Nephron (organoid): ENCODE measurements at regions not wholly inside any gene's neighbourhood (a gene's known extent, or its start where the extent isn't known, plus 50 kb on each side); places are given as distances from the start of the nearest gene placed in this dataset.

Source experiments
- H3K27ac Mint-ChIP-seq, 3 experiments: 2 replicates each; pipeline ENCODE4 v1.8.0; 2020; ENCODE audit warnings: mixed read lengths in 3 of 3, mild to moderate bottlenecking in 2 of 3, moderate library complexity in 1 of 3
- H3K27me3 Mint-ChIP-seq: 2 replicates; pipeline ENCODE4 v1.8.0; 2021; ENCODE audit warnings: low read depth, mild to moderate bottlenecking, moderate library complexity, mixed read lengths
- H3K36me3 Mint-ChIP-seq: 2 replicates; pipeline ENCODE4 v1.8.0; 2020; ENCODE audit warnings: low read depth, mixed read lengths
- H3K4me1 Mint-ChIP-seq: 2 replicates; pipeline ENCODE4 v1.8.0; 2020; ENCODE audit warnings: mixed read lengths
- H3K4me3 Mint-ChIP-seq, 3 experiments: 2 replicates each; pipeline ENCODE4 v1.8.0; 2020; ENCODE audit warnings: mild to moderate bottlenecking in 3 of 3, mixed read lengths in 3 of 3, moderate library complexity in 2 of 3
- H3K9me3 Mint-ChIP-seq: 2 replicates; pipeline ENCODE4 v1.8.0; 2020; ENCODE audit warnings: mixed read lengths
- CTCF ChIP-seq, 3 experiments: fragments of 200-600 bp; sonication (generic); IDR thresholded peaks; one replicate each; pipeline ENCODE4 v1.5.0; 2021; ENCODE audit warnings: antibody characterized with exemption in 3 of 3; ENCODE audit not compliant: unreplicated experiment in 3 of 3

- Mint-ChIP-seq H3K27me3 (no peaks in the 10 kb centered on the region), H3K4me1 (no peaks in the 10 kb centered on the region), H3K4me3 (no peak overlapping the region), H3K27ac (no peak overlapping the region), H3K9me3 (peaks cover 18% of the 10 kb centered on the region), H3K36me3 (no peaks in the 10 kb centered on the region)
- no peak for TF ChIP-seq CTCF (IDR thresholded peaks at IDR 0.05; ENCODE audit: unreplicated experiment in 3 of 3)
These were observed 674.3 kb upstream of the RGS18 start for GRCh38 chr1:191483988-191484387.

GRCh38 chr1:191490303-191490702, 668.0 kb upstream of the RGS18 start:
- Mint-ChIP-seq H3K36me3 (no peaks in the 10 kb centered on the region), H3K27me3 (no peaks in the 10 kb centered on the region), H3K4me1 (no peaks in the 10 kb centered on the region), H3K9me3 (peaks cover 33% of the 10 kb centered on the region), H3K4me3 (no peak overlapping the region), H3K27ac (no peak overlapping the region)
- TF ChIP-seq CTCF (IDR thresholded peaks at IDR 0.05; ENCODE audit: unreplicated experiment in 3 of 3) = no peak

- H3K27me3 Mint-ChIP-seq = no peaks in the 10 kb centered on the region
- no peak for TF ChIP-seq CTCF (IDR thresholded peaks at IDR 0.05; ENCODE audit: unreplicated experiment in 3 of 3)
- peaks cover 8% of the 10 kb centered on the region for H3K9me3 Mint-ChIP-seq
- H3K27ac Mint-ChIP-seq = no peak overlapping the region
- H3K36me3 Mint-ChIP-seq = no peaks in the 10 kb centered on the region
- no peaks in the 10 kb centered on the region for H3K4me1 Mint-ChIP-seq
- no peak overlapping the region for H3K4me3 Mint-ChIP-seq
These were observed 663.2 kb upstream of the RGS18 start for GRCh38 chr1:191495040-191495439.

GRCh38 chr1:191498318-191498717, 659.9 kb upstream of the RGS18 start:
- Mint-ChIP-seq H3K36me3 (no peaks in the 10 kb centered on the region), H3K4me1 (no peaks in the 10 kb centered on the region), H3K27me3 (no peaks in the 10 kb centered on the region), H3K4me3 (no peak overlapping the region), H3K27ac (peak overlapping the region in 1 of 3 experiments; percentile 6), H3K9me3 (no peaks in the 10 kb centered on the region)
- TF ChIP-seq CTCF (IDR thresholded peaks at IDR 0.05; ENCODE audit: unreplicated experiment in 3 of 3) = no peak

GRCh38 chr1:191498825-191499224, 659.4 kb upstream of the RGS18 start:
- no peaks in the 10 kb centered on the region for H3K36me3 Mint-ChIP-seq
- H3K4me3 Mint-ChIP-seq = no peak overlapping the region
- H3K27me3 Mint-ChIP-seq = no peaks in the 10 kb centered on the region
- H3K9me3 Mint-ChIP-seq = no peaks in the 10 kb centered on the region
- no peak for TF ChIP-seq CTCF (IDR thresholded peaks at IDR 0.05; ENCODE audit: unreplicated experiment in 3 of 3)
- no peaks in the 10 kb centered on the region for H3K4me1 Mint-ChIP-seq
- peak overlapping the region in 1 of 3 experiments; percentile 6 for H3K27ac Mint-ChIP-seq

- no peaks in the 10 kb centered on the region for H3K9me3 Mint-ChIP-seq
These were observed 653.3 kb upstream of the RGS18 start for GRCh38 chr1:191504999-191505398.

More at GRCh38 chr1:191504999-191505398, 653.3 kb upstream of the RGS18 start:
- Mint-ChIP-seq H3K27ac (no peak overlapping the region), H3K27me3 (no peaks in the 10 kb centered on the region), H3K4me3 (no peak overlapping the region), H3K36me3 (no peaks in the 10 kb centered on the region), H3K4me1 (no peaks in the 10 kb centered on the region)
- TF ChIP-seq CTCF (IDR thresholded peaks at IDR 0.05; ENCODE audit: unreplicated experiment in 3 of 3) = no peak
